ENCODE measurements at regions not wholly inside any gene's neighbourhood (a gene's known extent, or its start where the extent isn't known, plus 50 kb on each side); places are given as distances from the start of the nearest gene placed in this dataset.

GRCh38 chrX:101750744-101751143, 91.1 kb upstream of the ARMCX2 start:
- no peak for TF ChIP-seq POLR2AphosphoS5 (IDR thresholded peaks at IDR 0.05)
- TF ChIP-seq CTCF (IDR thresholded peaks at IDR 0.05) = no peak

All from breast epithelium (tissue), 3 donors.